ENCODE measurements at regions not wholly inside any gene's neighbourhood (a gene's known extent, or its start where the extent isn't known, plus 50 kb on each side); places are given as distances from the start of the nearest gene placed in this dataset.

GRCh38 chr6:169960521-169960885, 209.1 kb downstream of the ERMARD start:
- TF ChIP-seq CTCF (conservative IDR thresholded peaks at IDR 0.05; ENCODE audit: low read depth, low read length) = no peak
- no peak overlapping the region for H3K4me3 ChIP-seq (ENCODE audit: low read depth, low read length)
- DNase-seq (ENCODE audit: low read depth) = no peak

GRCh38 chr6:169960003-169960344, 208.6 kb downstream of the ERMARD start:
- DNase-seq (ENCODE audit: low read depth) = no peak
- no peak overlapping the region for H3K4me3 ChIP-seq (ENCODE audit: low read depth, low read length)
- TF ChIP-seq CTCF (conservative IDR thresholded peaks at IDR 0.05; ENCODE audit: low read depth, low read length) = no peak

GRCh38 chr6:169959136-169960002, 207.9 kb downstream of the ERMARD start:
- no peak overlapping the region for H3K4me3 ChIP-seq (ENCODE audit: low read depth, low read length)
- DNase-seq (ENCODE audit: low read depth) = no peak
- no peak for TF ChIP-seq CTCF (conservative IDR thresholded peaks at IDR 0.05; ENCODE audit: low read depth, low read length)

- no peak for TF ChIP-seq CTCF (conservative IDR thresholded peaks at IDR 0.05; ENCODE audit: low read depth, low read length)
- H3K4me3 ChIP-seq (ENCODE audit: low read depth, low read length) = no peak overlapping the region
- DNase-seq (ENCODE audit: low read depth) = no peak
Observed at GRCh38 chr6:169958510-169958909, 207.1 kb downstream of the ERMARD start.

DNA sequence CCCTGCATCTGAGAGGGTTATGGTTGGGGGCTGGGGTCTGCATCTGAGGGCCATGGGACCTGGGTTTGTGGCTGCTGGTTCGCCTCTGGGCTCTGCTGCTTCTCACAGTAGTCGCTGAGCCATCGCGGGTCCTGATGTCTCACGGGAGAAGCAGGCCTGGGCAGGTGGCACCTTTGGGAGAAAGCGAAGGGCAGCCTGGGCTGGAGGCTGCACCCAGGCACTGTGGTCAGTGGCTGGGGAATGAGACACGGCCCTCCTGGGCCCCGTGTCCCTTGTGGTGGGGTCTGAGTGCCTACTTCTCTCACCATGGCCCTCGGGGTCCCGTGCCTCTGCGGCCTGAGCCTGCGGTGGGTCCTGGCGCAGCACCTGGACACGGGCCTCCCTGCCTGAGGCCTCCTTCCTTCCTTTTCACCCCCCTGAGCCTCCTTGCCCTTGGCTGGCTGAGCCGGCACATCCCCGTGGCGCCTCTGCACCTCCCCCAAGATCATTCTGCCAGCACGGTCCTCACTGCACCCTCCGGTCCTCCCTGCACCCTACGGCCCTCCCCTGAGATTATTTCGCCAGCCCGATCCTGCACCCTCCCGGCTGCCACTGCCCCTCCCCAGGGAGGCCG, 206.0 kb downstream of the ERMARD start:
- no peak overlapping the region for H3K4me3 ChIP-seq (ENCODE audit: low read depth, low read length)
- DNase-seq (ENCODE audit: low read depth) = no peak
- no peak for TF ChIP-seq CTCF (conservative IDR thresholded peaks at IDR 0.05; ENCODE audit: low read depth, low read length)

GRCh38 chr6:169956580-169956979, 205.2 kb downstream of the ERMARD start:
- TF ChIP-seq CTCF (conservative IDR thresholded peaks at IDR 0.05; ENCODE audit: low read depth, low read length) = no peak
- no peak for DNase-seq (ENCODE audit: low read depth)
- H3K4me3 ChIP-seq (ENCODE audit: low read depth, low read length) = no peak overlapping the region
